Stomach (tissue), 4 donors: ENCODE measurements at regions not wholly inside any gene's neighbourhood (a gene's known extent, or its start where the extent isn't known, plus 50 kb on each side); places are given as distances from the start of the nearest gene placed in this dataset.
"Not testable (repeated sequence)": the region's sequence is repeated elsewhere in the genome, so short reads cannot be mapped to it uniquely, and the experiment has no call there.

Experiments used
- EP300 ChIP-seq: sonication (generic); formaldehyde crosslinking; IDR thresholded peaks from one replicate; pipeline ENCODE4 v1.6.1; 2017; ENCODE audit warnings: antibody characterized with exemption
- POLR2A ChIP-seq, 4 donors: fragments of 450-650 bp; IDR thresholded peaks; one replicate each; pipeline ENCODE4 v1.6.1; 2016; ENCODE audit warnings: antibody characterized with exemption in 4 of 4, control low read depth in 2 of 4, mild to moderate bottlenecking in 1 of 4, moderate library complexity in 1 of 4
- TF ChIP-seq, protein P1 (sequence below), 7 experiments: fragments of 450-650 bp in 4 of 7; fragments of 200-600 bp in 3 of 7; sonication (generic) in 3 of 7; IDR thresholded peaks; one replicate each; pipeline ENCODE4 v1.5.1; 2016 to 2019; ENCODE audit warnings: antibody characterized with exemption in 7 of 7, control low read depth in 2 of 7, mild to moderate bottlenecking in 1 of 7

GRCh38 chr10:4268490-4268889 lies 483.5 kb upstream of the KLF6 start:
- not testable (repeated sequence) for TF ChIP-seq EP300; POLR2A (IDR thresholded peaks at IDR 0.05)
- TF ChIP-seq, protein P1, sequence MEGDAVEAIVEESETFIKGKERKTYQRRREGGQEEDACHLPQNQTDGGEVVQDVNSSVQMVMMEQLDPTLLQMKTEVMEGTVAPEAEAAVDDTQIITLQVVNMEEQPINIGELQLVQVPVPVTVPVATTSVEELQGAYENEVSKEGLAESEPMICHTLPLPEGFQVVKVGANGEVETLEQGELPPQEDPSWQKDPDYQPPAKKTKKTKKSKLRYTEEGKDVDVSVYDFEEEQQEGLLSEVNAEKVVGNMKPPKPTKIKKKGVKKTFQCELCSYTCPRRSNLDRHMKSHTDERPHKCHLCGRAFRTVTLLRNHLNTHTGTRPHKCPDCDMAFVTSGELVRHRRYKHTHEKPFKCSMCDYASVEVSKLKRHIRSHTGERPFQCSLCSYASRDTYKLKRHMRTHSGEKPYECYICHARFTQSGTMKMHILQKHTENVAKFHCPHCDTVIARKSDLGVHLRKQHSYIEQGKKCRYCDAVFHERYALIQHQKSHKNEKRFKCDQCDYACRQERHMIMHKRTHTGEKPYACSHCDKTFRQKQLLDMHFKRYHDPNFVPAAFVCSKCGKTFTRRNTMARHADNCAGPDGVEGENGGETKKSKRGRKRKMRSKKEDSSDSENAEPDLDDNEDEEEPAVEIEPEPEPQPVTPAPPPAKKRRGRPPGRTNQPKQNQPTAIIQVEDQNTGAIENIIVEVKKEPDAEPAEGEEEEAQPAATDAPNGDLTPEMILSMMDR (IDR thresholded peaks at IDR 0.05): not testable (repeated sequence)
